ENCODE measurements at regions not wholly inside any gene's neighbourhood (a gene's known extent, or its start where the extent isn't known, plus 50 kb on each side); places are given as distances from the start of the nearest gene placed in this dataset.
"Not testable (repeated sequence)": the region's sequence is repeated elsewhere in the genome, so short reads cannot be mapped to it uniquely, and the experiment has no call there.

GRCh38 chr2:77862120-77862519 is 339.9 kb upstream of the LRRTM4 start:
- DNase-seq: no peak

- DNase-seq: no peak
Measured at GRCh38 chr2:77864426-77864825, 342.2 kb upstream of the LRRTM4 start.

GRCh38 chr2:77866661-77867060 is 344.5 kb upstream of the LRRTM4 start:
- DNase-seq: no peak

GRCh38 chr2:77867146-77867545 is 345.0 kb upstream of the LRRTM4 start:
- DNase-seq: no peak

GRCh38 chr2:77873506-77873905 is 351.3 kb upstream of the LRRTM4 start:
- DNase-seq: no peak

- DNase-seq: not testable (repeated sequence)
Measured at GRCh38 chr2:77900211-77900610, 378.0 kb upstream of the LRRTM4 start.

- DNase-seq: no peak
Measured at GRCh38 chr2:77910136-77910535, 388.0 kb upstream of the LRRTM4 start.

- DNase-seq: no peak
Measured at GRCh38 chr2:77920838-77921366, 398.7 kb upstream of the LRRTM4 start.

- DNase-seq: no peak
Measured at GRCh38 chr2:77922567-77922966, 400.4 kb upstream of the LRRTM4 start.

- no peak for DNase-seq
Measured at GRCh38 chr2:77937366-77937765, 415.2 kb upstream of the LRRTM4 start.

- DNase-seq: no peak
Measured at GRCh38 chr2:77938462-77938861, 416.3 kb upstream of the LRRTM4 start.

GRCh38 chr2:77939370-77939769 is 417.2 kb upstream of the LRRTM4 start:
- no peak for DNase-seq

- no peak for DNase-seq
Measured at GRCh38 chr2:77939801-77940200, 417.6 kb upstream of the LRRTM4 start.

- peak; percentile 3 for DNase-seq
Measured at GRCh38 chr2:77954931-77955330, 432.8 kb upstream of the LRRTM4 start.

GRCh38 chr2:77962943-77963342 is 440.8 kb upstream of the LRRTM4 start:
- DNase-seq: no peak

GRCh38 chr2:77977471-77978063 is 455.4 kb upstream of the LRRTM4 start:
- DNase-seq: no peak

GRCh38 chr2:77995161-77995560 is 473.0 kb upstream of the LRRTM4 start:
- no peak for DNase-seq

- DNase-seq: no peak
Measured at GRCh38 chr2:77999376-77999775, 477.2 kb upstream of the LRRTM4 start.

- no peak for DNase-seq
Measured at GRCh38 chr2:78009289-78009688, 487.1 kb upstream of the LRRTM4 start.

GRCh38 chr2:78011251-78011650 is 489.1 kb upstream of the LRRTM4 start:
- DNase-seq: no peak

- DNase-seq: no peak
Measured at GRCh38 chr2:78020491-78020890, 498.3 kb upstream of the LRRTM4 start.

- DNase-seq: no peak
Measured at GRCh38 chr2:78023356-78023755, 501.2 kb upstream of the LRRTM4 start.

GRCh38 chr2:78024996-78025395 is 502.8 kb upstream of the LRRTM4 start:
- DNase-seq: no peak

- DNase-seq: no peak
Measured at GRCh38 chr2:78029392-78029995, 507.3 kb upstream of the LRRTM4 start.

- DNase-seq: no peak
Measured at GRCh38 chr2:78034706-78035105, 512.5 kb upstream of the LRRTM4 start.

Data from activated CD4-positive, alpha-beta T cell treated with anti-CD3 and anti-CD28 coated beads for 48 hours (primary cell).